Suprapubic skin (tissue), 4 donors: ENCODE measurements at regions not wholly inside any gene's neighbourhood (a gene's known extent, or its start where the extent isn't known, plus 50 kb on each side); places are given as distances from the start of the nearest gene placed in this dataset.

ENCODE experiments used
- DNase-seq, 2 donors: peaks; one replicate each; pipeline ENCODE4 v3.0.0-alpha.2; 2019; ENCODE audit warnings: low spot score in 2 of 2
- H3K27ac ChIP-seq: fragments of 200-600 bp; sonication (generic); one replicate; pipeline ENCODE4 v1.5.1; 2019
- H3K27me3 ChIP-seq: fragments of 200-600 bp; sonication (generic); one replicate; pipeline ENCODE4 v1.5.1; 2019
- H3K36me3 ChIP-seq: fragments of 200-600 bp; sonication (generic); one replicate; pipeline ENCODE4 v1.5.1; 2019
- H3K4me1 ChIP-seq: fragments of 200-600 bp; sonication (generic); one replicate; pipeline ENCODE4 v1.5.1; 2019
- H3K4me3 ChIP-seq: fragments of 200-600 bp; sonication (generic); one replicate; pipeline ENCODE4 v1.5.1; 2019; ENCODE audit warnings: mild to moderate bottlenecking
- H3K9me3 ChIP-seq: fragments of 200-600 bp; sonication (generic); one replicate; pipeline ENCODE4 v1.5.1; 2019
- EP300 ChIP-seq: sonication (generic); formaldehyde crosslinking; IDR thresholded peaks from one replicate; pipeline ENCODE4 v1.6.1; 2017; ENCODE audit warnings: antibody characterized with exemption
- POLR2A ChIP-seq, 2 donors: fragments of 450-650 bp; IDR thresholded peaks; one replicate each; pipeline ENCODE4 v1.6.1; 2017; ENCODE audit warnings: antibody characterized with exemption in 2 of 2, mild to moderate bottlenecking in 2 of 2, moderate library complexity in 2 of 2
- POLR2AphosphoS5 ChIP-seq, 3 donors: sonication (generic); formaldehyde crosslinking; IDR thresholded peaks; one replicate each; pipeline ENCODE4 v1.6.1; 2017; ENCODE audit warnings: antibody characterized with exemption in 3 of 3
- WGBS: methylation state at CpG from one replicate; pipeline ENCODE4 v1.1.5; 2018; 5-methylcytosine and 5-hydroxymethylcytosine counted together
- TF ChIP-seq, protein P1 (sequence below), 2 donors: fragments of 200-600 bp in 1 of 2; fragments of 450-650 bp in 1 of 2; sonication (generic) in 1 of 2; IDR thresholded peaks; one replicate each; pipeline ENCODE4 v1.5.1; 2016 to 2019; ENCODE audit warnings: antibody characterized with exemption in 2 of 2, mild to moderate bottlenecking in 1 of 2, moderate library complexity in 1 of 2

DNA sequence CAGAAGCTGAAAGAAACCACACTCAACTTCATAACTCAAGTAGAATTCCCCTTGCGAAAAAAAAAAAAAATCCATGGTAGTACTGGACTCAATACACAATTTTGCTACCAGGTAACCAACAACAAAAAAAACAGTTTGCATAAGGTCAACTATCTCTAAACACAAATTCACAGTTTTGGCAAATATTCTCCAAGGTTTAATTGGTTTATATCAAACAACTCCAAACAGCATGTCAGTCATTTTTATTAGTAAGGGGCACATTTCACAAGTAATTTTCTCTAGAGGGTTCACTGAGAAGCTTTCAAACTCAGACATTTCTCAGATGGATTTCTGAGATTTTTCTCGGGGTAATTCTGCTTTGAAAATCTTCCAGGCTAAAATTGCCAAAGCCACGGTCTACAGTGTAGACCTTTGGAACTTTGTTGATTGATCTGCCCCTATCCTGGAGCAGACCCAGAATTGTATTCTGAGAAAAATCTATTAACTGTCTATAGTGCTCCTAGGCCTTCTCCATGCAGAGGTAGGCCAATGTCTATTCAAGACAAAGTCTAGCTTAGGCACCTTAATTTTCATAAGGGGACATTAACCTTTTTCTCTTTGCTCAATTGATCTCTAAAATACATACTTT, 73.7 kb upstream of the NFKB1 start:
- Histone ChIP-seq H3K27me3 (no peaks in the 10 kb centered on the region), H3K4me3 (no peak overlapping the region), H3K36me3 (no peaks in the 10 kb centered on the region), H3K27ac (no peak overlapping the region), H3K9me3 (no peaks in the 10 kb centered on the region), H3K4me1 (peaks cover 7% of the 10 kb centered on the region)
- 84% methylated on average over 3 of the region's 3 CpGs for WGBS
- DNase-seq = no peak
- TF ChIP-seq, protein P1, sequence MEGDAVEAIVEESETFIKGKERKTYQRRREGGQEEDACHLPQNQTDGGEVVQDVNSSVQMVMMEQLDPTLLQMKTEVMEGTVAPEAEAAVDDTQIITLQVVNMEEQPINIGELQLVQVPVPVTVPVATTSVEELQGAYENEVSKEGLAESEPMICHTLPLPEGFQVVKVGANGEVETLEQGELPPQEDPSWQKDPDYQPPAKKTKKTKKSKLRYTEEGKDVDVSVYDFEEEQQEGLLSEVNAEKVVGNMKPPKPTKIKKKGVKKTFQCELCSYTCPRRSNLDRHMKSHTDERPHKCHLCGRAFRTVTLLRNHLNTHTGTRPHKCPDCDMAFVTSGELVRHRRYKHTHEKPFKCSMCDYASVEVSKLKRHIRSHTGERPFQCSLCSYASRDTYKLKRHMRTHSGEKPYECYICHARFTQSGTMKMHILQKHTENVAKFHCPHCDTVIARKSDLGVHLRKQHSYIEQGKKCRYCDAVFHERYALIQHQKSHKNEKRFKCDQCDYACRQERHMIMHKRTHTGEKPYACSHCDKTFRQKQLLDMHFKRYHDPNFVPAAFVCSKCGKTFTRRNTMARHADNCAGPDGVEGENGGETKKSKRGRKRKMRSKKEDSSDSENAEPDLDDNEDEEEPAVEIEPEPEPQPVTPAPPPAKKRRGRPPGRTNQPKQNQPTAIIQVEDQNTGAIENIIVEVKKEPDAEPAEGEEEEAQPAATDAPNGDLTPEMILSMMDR (IDR thresholded peaks at IDR 0.05) = no peak
- no peak for TF ChIP-seq POLR2AphosphoS5 (IDR thresholded peaks at IDR 0.05)
- TF ChIP-seq EP300 = no peak

- DNase-seq = no peak
- WGBS = 92% methylated on average over 4 of the region's 4 CpGs
- Histone ChIP-seq H3K9me3 (no peaks in the 10 kb centered on the region), H3K4me1 (peaks cover 7% of the 10 kb centered on the region), H3K27ac (no peak overlapping the region), H3K27me3 (no peaks in the 10 kb centered on the region), H3K36me3 (no peaks in the 10 kb centered on the region), H3K4me3 (no peak overlapping the region)
- TF ChIP-seq EP300 = no peak
- TF ChIP-seq POLR2AphosphoS5 (IDR thresholded peaks at IDR 0.05) = no peak
- TF ChIP-seq, protein P1 (IDR thresholded peaks at IDR 0.05) = no peak
- no peak for TF ChIP-seq POLR2A (IDR thresholded peaks at IDR 0.05)
These were observed 73.0 kb upstream of the NFKB1 start for GRCh38 chr4:102428122-102428521.

DNA sequence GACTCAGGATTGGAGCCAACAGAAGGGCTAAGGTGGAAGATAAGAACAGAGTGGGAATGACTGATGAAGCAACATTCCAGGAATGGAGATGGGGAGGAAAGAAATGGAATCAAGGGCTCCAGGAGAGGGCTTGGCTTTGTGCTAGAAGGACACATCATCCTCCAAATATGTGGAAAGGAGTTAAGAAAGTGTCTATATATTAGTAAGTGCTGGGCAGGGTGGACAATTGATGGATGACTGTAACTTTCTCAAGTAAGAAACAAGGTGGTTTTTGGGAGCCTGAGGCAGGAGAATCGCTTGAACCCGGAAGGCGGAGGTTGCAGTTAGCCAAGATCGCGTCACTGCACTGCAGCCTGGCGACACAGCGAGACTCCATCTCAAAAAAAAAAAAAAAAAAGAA, 71.6 kb upstream of the NFKB1 start:
- H3K27ac ChIP-seq = no peak overlapping the region
- H3K9me3 ChIP-seq = no peaks in the 10 kb centered on the region
- no peak overlapping the region for H3K4me3 ChIP-seq
- H3K27me3 ChIP-seq = no peaks in the 10 kb centered on the region
- DNase-seq = no peak
- H3K36me3 ChIP-seq = no peaks in the 10 kb centered on the region
- no peak for TF ChIP-seq POLR2AphosphoS5 (IDR thresholded peaks at IDR 0.05)
- TF ChIP-seq, protein P1 (IDR thresholded peaks at IDR 0.05) = no peak
- no peak for TF ChIP-seq POLR2A (IDR thresholded peaks at IDR 0.05)
- no peak for TF ChIP-seq EP300
- H3K4me1 ChIP-seq = peaks cover 7% of the 10 kb centered on the region
- 62% methylated on average over 7 of the region's 7 CpGs for WGBS

- Histone ChIP-seq H3K9me3 (peaks cover 3% of the 10 kb centered on the region), H3K4me1 (peaks cover 7% of the 10 kb centered on the region), H3K36me3 (no peaks in the 10 kb centered on the region), H3K4me3 (peak overlapping the region; percentile 64), H3K27me3 (no peaks in the 10 kb centered on the region), H3K27ac (peak overlapping the region; percentile 60)
- no peak for TF ChIP-seq POLR2A (IDR thresholded peaks at IDR 0.05)
- TF ChIP-seq EP300 = no peak
- no peak for TF ChIP-seq POLR2AphosphoS5 (IDR thresholded peaks at IDR 0.05)
- TF ChIP-seq, protein P1 (IDR thresholded peaks at IDR 0.05) = no peak
- no peak for DNase-seq
- 10% methylated on average over 2 of the region's 2 CpGs for WGBS
These were observed 70.7 kb upstream of the NFKB1 start for GRCh38 chr4:102430461-102430910.

DNA sequence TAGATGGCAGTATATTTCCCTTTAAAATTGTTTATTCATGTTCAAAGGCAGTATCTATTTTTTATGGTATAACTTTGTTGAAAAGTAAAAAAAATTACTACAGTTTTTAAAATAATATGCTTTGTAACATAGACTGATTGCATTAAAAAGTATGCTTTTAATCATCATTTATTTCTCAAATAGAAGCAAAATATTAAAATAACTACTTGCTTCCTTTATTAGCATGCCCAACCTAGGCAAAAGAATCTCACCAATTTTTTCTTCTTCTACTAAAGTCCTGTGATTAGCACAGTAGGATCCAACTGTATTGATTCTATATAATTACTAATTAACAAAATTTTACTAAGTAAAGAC, 69.6 kb upstream of the NFKB1 start:
- TF ChIP-seq, protein P1 (IDR thresholded peaks at IDR 0.05) = no peak
- TF ChIP-seq EP300 (no peak), POLR2A (IDR thresholded peaks at IDR 0.05) (no peak), POLR2AphosphoS5 (IDR thresholded peaks at IDR 0.05) (no peak)
- no peak for DNase-seq
- Histone ChIP-seq H3K27me3 (no peaks in the 10 kb centered on the region), H3K4me1 (peaks cover 7% of the 10 kb centered on the region), H3K9me3 (peaks cover 3% of the 10 kb centered on the region), H3K36me3 (no peaks in the 10 kb centered on the region), H3K4me3 (peak overlapping the region; percentile 64), H3K27ac (no peak overlapping the region)
